ENCODE measurements at regions not wholly inside any gene's neighbourhood (a gene's known extent, or its start where the extent isn't known, plus 50 kb on each side); places are given as distances from the start of the nearest gene placed in this dataset.

GRCh38 chr12:27875677-27876076 lies 95.6 kb upstream of the MANSC4 start:
- no peak overlapping the region for H3K27ac ChIP-seq (ENCODE audit: control insufficient read depth, insufficient read depth, low read length)
- H3K4me1 ChIP-seq (ENCODE audit: control insufficient read depth, extremely low read depth, insufficient read depth, low read length): no peaks in the 10 kb centered on the region
- no peaks in the 10 kb centered on the region for H3K79me2 ChIP-seq (ENCODE audit: control insufficient read depth, insufficient read depth, low read length)
- no peak overlapping the region for H3K9ac ChIP-seq (ENCODE audit: control insufficient read depth, extremely low read depth, insufficient read depth, low read length)
- H3K27me3 ChIP-seq (ENCODE audit: control insufficient read depth, extremely low read depth, insufficient read depth, low read length): no peaks in the 10 kb centered on the region
- FAIRE-seq: no peak
- no peak overlapping the region for H3K4me3 ChIP-seq (ENCODE audit: control insufficient read depth in 2 of 3, extremely low read depth in 1 of 3, insufficient read depth in 2 of 3, low read depth in 1 of 3, low read length in 3 of 3)
- no peak for TF ChIP-seq EZH2 (IDR thresholded peaks at IDR 0.05; ENCODE audit: low read length)
- no peak for TF ChIP-seq CTCF (optimal IDR thresholded peaks at IDR 0.05 in 1 of 3, IDR thresholded peaks at IDR 0.05 in 1 of 3, conservative IDR thresholded peaks at IDR 0.05 in 1 of 3; ENCODE audit: extremely low read depth in 1 of 3, insufficient read depth in 2 of 3, low read length in 3 of 3)
- dilution Hi-C loops (cut with MboI; ENCODE audit: extremely low pct_ligation_motif_present, low sequenced_read_pairs): no loop called here
- no peak for DNase-seq (ENCODE audit: low read depth, low spot score)
- no peaks in the 10 kb centered on the region for H3K9me3 ChIP-seq (ENCODE audit: control insufficient read depth, low read depth, low read length)
- H4K20me1 ChIP-seq (ENCODE audit: control insufficient read depth, extremely low read depth, insufficient read depth, low read length): no peaks in the 10 kb centered on the region
- no peaks in the 10 kb centered on the region for H3K36me3 ChIP-seq (ENCODE audit: control insufficient read depth in 2 of 2, extremely low read depth in 1 of 2, insufficient read depth in 2 of 2, low read length in 2 of 2)
- no peak overlapping the region for H3K4me2 ChIP-seq (ENCODE audit: control insufficient read depth, extremely low read depth, insufficient read depth, low read depth, low read length)
- no peaks in the 10 kb centered on the region for H3K9me1 ChIP-seq (ENCODE audit: control insufficient read depth, extremely low read depth, insufficient read depth, low read length)
- H2AFZ ChIP-seq (ENCODE audit: control insufficient read depth, low read length): no peak overlapping the region

GRCh38 chr12:27873010-27873409 lies 93.0 kb upstream of the MANSC4 start:
- Histone ChIP-seq H3K9ac (ENCODE audit: control insufficient read depth, extremely low read depth, insufficient read depth, low read length) (no peak overlapping the region), H3K4me3 (ENCODE audit: control insufficient read depth in 2 of 3, extremely low read depth in 1 of 3, insufficient read depth in 2 of 3, low read depth in 1 of 3, low read length in 3 of 3) (no peak overlapping the region), H3K9me1 (ENCODE audit: control insufficient read depth, extremely low read depth, insufficient read depth, low read length) (no peaks in the 10 kb centered on the region), H3K36me3 (ENCODE audit: control insufficient read depth in 2 of 2, extremely low read depth in 1 of 2, insufficient read depth in 2 of 2, low read length in 2 of 2) (no peaks in the 10 kb centered on the region), H3K4me1 (ENCODE audit: control insufficient read depth, extremely low read depth, insufficient read depth, low read length) (peaks cover 4% of the 10 kb centered on the region), H4K20me1 (ENCODE audit: control insufficient read depth, extremely low read depth, insufficient read depth, low read length) (no peaks in the 10 kb centered on the region), H3K79me2 (ENCODE audit: control insufficient read depth, insufficient read depth, low read length) (no peaks in the 10 kb centered on the region), H3K4me2 (ENCODE audit: control insufficient read depth, extremely low read depth, insufficient read depth, low read depth, low read length) (no peak overlapping the region), H2AFZ (ENCODE audit: control insufficient read depth, low read length) (no peak overlapping the region), H3K27ac (ENCODE audit: control insufficient read depth, insufficient read depth, low read length) (no peak overlapping the region), H3K9me3 (ENCODE audit: control insufficient read depth, low read depth, low read length) (no peaks in the 10 kb centered on the region), H3K27me3 (ENCODE audit: control insufficient read depth, extremely low read depth, insufficient read depth, low read length) (no peaks in the 10 kb centered on the region)
- DNase-seq (ENCODE audit: low read depth, low spot score): no peak
- TF ChIP-seq EZH2 (IDR thresholded peaks at IDR 0.05; ENCODE audit: low read length): no peak
- TF ChIP-seq CTCF (optimal IDR thresholded peaks at IDR 0.05 in 1 of 3, IDR thresholded peaks at IDR 0.05 in 1 of 3, conservative IDR thresholded peaks at IDR 0.05 in 1 of 3; ENCODE audit: extremely low read depth in 1 of 3, insufficient read depth in 2 of 3, low read length in 3 of 3): no peak
- no peak for FAIRE-seq
- dilution Hi-C loops (cut with MboI; ENCODE audit: extremely low pct_ligation_motif_present, low sequenced_read_pairs): no loop called here
